Activated CD4-positive, alpha-beta T cell treated with anti-CD3 and anti-CD28 coated beads, Interleukin-2, amount 50 U/mL, for 16 hours (primary cell): ENCODE measurements at regions not wholly inside any gene's neighbourhood (a gene's known extent, or its start where the extent isn't known, plus 50 kb on each side); places are given as distances from the start of the nearest gene placed in this dataset.

Source experiments
- DNase-seq: peaks from one replicate; pipeline ENCODE4 v3.0.0-alpha.2; 2020

- DNase-seq: no peak
Observed at GRCh38 chr20:3354247-3354646, 53.2 kb downstream of the DNAAF9 start.

DNA sequence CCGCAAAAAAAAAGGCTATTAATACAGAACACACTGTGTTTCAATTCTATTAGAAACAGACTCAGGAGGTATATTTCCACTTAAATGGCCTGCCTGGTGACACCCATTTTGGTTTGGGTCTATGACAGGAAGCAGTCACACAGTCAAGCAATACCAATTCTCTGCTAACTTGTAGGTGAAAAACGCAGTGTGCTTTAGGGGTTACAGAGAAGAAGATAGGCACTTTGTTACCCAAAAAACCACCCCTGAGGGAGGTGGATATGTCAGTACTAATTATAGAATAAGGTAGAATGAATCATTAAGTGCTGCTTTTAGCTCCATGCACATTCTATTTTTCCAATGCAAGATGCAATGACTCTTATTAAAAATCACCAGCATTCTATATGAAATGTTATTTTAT, 53.8 kb downstream of the DNAAF9 start:
- DNase-seq: no peak

GRCh38 chr20:3352202-3352601, 55.3 kb downstream of the DNAAF9 start:
- no peak for DNase-seq

DNA sequence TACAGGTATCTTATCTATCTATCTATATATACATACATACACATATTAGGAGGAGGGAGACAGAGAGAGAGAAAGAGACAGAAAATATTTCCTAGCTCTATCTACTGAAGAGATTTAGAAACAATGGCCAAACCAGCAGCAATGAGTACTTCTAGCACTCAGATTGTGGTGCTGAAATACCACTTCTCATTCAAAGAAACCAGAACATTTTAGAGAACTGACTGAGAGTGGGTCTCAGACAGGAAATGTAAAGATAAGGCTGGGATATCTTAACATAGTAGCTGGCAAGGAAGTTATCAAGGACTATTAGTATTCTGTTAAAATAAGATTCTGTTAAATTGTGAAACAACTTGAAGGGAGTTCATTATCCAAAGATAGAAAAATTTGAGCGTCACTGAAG, 57.0 kb downstream of the DNAAF9 start:
- no peak for DNase-seq

GRCh38 chr20:3349786-3350185, 57.7 kb downstream of the DNAAF9 start:
- no peak for DNase-seq

DNA sequence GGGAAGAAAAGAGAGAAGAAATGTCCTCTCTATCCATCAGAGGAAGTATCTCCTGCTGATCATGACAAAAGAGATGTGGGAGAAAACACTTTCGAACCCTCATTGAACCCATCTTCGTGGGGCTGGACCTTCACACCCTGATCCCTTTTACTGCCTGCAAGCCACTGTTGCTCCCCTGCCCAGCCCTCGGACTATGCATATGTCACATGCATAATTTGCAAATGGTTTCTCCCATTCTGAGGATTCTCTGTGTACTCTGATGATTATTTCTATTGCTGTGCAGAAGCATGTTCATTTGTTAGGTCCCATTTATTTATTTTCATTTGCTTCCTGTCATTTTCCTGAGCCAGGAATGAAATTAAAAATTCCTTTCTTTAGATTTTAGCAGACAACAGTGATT, 64.7 kb downstream of the DNAAF9 start:
- DNase-seq: no peak

- DNase-seq: no peak
Observed at GRCh38 chr20:3340443-3340842, 67.0 kb downstream of the DNAAF9 start.

DNA sequence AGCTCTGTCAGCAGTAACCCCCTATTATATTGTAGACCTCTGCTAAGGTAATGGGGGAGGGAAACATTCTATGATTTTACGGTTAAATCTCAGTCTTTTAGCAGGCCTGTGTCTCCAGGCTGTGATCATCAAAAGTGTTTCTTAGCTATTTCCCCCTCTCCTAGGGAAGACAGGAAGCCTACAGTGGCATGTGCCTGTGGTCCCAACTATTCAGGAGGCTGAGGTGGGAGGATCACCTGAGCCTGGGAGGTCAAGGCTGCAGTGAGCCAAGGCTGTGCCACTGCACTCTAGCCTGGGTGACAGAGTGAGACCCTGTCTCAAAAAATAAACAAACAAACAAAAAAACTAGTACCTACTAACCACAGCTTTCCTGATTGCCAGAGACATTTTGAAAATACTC, 67.9 kb downstream of the DNAAF9 start:
- no peak for DNase-seq

- no peak for DNase-seq
Observed at GRCh38 chr20:3339076-3339475, 68.4 kb downstream of the DNAAF9 start.

DNA sequence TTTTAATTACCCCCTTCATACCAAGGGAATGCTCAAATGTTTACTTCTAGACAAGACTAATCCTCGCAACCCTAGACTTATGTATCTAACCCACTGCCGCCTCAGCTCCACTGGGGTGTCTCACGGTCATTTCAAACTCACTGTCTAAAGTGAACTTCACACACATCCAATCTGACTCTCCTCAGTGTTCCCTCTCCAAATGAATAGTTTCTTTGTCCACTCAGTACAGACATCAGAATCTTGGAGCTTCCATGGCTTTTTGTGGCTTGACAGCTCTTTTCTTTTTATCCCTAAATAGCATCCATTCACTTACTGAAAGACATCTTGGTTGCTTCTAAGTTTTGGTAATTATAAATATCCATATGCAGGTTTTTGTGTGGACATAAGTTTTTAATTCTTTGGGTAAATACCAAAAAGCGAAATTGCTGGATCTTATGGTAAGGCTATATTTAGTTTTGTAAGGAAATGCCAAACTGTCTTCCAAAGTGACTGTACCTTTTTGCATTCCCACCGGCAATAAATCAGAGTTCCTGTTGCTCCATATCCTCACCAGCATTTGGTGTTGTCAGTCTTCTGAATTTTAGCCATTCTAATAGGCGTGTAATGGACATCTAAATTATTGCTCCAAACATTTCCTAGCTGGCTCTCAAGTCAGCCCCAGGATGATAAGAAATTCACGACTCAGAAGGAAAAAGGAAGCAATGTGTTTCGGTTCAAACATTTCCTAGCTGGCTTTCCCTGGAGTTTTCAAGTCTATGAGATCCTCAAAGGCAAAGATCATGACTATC, 73.1 kb downstream of the DNAAF9 start:
- no peak for DNase-seq

DNA sequence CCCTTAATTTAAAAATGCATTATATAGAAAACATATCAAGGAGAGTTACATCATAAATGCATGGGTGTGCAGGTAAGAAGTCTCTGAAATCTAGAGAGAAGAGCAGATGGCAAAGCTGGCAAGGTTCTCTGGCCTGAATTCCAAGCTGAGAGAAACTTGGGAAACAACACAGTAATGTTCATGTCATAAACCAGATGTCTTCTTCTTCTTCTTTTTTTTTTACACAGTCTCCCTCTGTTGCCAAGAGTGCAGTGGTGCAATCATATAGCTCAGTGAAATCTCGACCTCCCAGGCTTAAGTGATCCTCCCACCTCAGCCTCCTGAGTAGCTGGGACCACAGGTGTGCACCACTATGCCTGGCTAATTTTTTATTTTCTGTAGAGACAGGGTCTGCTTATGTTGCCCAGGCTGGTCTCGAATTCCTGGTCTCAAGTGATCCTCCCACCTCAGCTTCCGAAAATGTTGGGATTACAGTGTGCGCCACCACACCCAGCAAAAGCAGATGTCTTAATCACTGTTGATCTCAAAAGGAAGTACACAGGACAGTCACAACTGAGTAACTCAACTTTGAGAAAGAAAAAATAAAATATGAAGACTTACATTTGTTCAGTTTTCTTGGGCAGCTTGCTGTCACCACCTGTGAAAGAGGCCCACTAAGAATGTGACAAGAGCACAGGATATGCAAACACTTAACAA, 77.3 kb downstream of the DNAAF9 start:
- DNase-seq: no peak

DNA sequence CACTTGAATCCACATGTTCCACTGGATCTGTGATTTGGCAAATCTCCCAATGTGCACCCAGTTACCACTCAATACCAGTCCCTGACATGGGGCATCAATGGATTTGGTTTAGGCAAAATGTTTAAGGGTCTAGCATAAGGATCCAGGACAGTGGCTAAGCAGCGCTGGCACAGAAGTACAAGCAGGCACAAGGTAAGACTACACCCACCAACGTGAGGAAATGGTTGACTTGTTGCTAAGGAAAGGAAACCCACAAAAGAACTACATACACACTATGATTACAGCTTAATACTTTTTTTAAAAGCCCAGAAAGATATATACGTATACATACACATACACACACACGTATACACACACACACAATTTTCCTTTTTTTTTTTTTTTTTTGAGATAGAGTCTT, 79.0 kb downstream of the DNAAF9 start:
- DNase-seq: no peak

DNA sequence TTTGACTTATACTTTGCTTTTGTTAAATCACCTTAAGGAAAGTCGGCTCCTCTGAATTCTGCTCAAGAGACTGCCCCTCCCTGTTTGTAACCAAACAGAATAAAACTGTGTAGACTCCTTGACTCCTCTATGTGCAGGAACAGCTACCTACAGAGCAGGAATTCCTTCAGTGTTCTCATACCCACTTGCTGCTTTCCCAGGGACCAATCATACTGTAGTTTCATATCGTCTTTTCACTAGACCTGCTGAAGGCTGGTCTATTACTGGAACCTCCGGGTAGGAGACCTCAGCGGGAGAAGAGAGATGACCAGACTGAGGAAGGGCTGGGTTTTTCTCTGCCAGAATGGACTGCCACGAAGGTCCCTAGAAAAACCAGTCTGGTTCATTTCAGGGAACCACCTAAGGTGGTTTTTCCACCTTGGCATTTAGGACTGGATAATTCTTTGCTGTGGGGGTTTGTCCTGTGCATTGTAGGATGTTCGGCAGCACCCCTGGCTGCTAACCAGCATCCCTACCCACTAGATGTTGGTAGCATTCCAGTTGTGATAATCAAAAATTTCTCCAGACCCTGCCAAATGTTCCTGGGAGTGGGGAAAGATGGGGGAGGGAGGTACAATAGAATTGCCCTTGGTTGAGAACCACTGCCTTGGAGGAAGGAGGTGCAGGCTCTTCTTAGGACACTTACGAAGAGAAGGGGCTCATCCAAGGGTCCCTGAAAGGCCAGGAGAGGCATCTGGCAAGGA, 80.5 kb downstream of the DNAAF9 start:
- DNase-seq: no peak

DNA sequence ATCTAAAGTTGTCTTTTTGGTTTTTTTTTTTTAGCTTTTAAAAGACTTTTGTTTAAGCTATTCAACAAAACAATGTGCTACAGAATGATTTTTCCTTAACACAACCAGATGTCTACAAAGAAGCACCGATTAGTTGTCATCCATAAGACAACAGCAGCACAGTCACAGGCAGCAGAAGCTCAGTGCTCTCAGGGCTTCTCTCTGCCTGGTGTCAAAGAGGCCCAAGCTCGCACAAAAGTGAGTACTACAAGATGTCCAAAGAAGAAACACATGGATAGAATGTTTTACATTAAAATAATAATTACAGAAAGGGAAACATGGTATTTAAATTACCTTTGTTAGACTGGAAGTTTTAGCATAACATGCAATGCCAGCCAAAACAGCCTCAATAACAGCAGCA, 81.6 kb downstream of the DNAAF9 start:
- no peak for DNase-seq

GRCh38 chr20:3323398-3323797, 84.1 kb downstream of the DNAAF9 start:
- DNase-seq: peak; percentile 6

DNA sequence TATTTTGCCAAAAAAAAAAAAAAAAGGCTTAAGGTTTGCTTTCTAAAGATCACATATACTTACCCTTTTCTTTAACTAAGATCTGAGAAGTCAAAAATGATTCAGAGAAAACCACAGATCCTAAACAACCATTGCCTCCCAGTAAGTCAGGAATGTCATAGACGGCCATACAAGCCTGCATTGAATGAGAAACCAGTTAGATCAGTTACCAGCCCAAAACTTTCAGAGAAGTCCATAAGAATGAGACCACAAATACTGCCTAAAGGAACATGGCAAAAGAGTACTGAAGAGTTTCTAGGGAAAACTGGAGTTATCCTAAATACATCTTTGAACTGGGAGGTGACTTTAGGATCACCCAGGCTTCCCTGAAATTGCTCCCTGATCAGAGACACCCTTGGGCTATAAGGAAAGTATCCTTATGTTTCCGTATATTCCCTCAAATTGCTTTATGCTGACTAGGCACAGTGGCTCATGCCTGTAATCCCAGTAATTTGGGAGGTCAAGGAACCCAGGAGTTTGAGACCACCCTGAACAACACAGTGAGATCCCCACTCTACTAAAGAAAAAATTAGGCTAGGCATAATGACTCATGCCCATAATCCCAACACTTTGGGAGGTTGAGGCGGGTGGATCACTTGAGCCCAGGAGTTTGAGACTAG, 79.4 kb upstream of the SLC4A11 start:
- DNase-seq: no peak

DNA sequence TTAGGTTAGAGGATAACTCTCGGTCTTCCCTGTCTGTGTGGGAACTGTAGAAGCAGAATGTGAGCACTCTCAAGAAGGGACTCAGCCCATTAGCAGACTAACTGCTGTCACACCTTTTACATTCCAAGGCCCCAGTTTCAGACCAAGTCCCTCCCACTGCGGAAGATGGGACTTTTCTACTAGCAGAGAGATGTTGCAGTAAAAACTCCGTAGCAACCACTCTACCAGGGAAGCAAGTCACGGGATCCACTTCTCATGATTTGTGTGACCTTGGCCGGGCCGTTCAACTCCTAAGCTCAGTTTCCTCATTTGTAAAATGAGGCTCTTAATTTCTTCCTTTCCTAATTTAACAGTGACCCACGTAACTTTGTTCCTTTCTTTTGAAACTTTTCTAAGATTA, 77.1 kb upstream of the SLC4A11 start:
- no peak for DNase-seq

DNA sequence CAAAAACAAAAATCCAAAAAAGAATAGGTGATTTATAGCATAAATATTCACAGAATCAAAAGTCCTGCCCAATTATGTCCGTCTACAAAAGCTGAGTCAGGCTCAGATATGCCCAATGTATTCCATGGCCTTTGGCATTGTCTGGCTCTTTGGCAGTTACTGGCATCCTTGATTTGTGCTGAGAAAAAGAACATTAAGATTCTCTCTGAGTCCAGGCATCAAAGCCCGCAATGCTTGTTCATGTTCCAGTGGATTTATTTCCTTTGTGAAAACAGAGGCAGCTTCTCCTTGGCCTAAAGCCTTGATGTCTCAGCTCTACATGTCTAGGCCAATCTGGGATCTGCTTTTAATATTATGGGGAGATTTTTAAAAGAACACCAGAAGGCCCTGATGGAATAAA, 76.1 kb upstream of the SLC4A11 start:
- no peak for DNase-seq

DNA sequence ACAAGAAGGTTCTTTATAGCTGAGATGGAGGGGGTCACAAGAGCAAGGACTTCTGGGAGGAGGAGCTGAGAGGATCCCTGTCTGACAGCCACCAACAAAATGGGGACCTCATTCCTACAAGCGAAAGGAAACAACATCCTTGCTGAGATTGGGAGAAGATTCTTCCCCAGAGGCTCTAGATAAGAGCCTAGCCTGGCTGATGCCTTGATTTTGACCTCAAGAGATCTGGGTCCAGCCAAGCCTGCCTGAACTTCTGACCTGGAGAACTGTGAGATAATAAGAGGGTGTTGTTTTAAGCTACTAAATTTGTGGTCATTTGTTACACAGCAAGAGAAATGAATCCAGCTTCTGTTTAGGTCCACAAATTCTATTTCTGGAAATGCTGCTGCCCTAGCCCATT, 75.4 kb upstream of the SLC4A11 start:
- no peak for DNase-seq

DNA sequence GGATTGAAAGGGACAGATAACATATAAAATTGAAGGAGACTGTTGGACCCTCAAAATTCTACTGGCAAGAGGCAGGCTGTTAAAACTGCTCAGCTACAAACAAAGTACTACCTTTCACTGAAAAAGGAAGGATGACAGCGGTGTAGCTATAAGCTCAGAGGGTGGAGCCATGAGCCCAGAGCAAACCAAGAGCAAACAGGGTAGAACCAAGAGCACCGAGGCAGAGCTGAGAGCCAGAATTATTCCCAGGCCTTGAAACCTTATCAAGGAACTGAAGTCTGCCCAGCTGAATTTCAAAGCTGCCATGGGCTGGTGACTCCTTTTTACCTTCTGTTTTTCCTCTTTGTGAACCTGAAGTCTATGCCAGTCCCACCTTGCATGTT, 74.7 kb upstream of the SLC4A11 start:
- DNase-seq: no peak

- no peak for DNase-seq
Observed at GRCh38 chr20:3312940-3313682, 74.1 kb upstream of the SLC4A11 start.

GRCh38 chr20:3311623-3312022, 72.6 kb upstream of the SLC4A11 start:
- DNase-seq: no peak

DNA sequence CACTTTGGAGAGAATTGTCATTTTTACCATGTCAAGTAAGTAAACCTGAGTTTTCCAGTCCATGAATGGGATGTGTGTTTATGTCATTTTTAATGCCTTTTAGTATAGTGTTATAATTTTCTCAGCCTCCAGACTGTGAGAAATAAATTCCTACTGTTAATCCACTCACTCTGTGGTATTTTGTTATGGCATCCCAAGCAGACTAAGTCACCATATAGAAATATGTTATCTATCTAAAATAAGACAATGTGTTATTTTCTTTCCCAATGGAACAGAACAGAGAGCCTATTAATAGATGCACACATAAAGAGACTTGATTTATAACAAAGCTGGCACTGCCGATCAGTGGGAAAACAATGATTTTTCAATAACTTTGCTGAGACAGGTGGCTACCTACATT, 70.2 kb upstream of the SLC4A11 start:
- DNase-seq: no peak
